ENCODE measurements at regions not wholly inside any gene's neighbourhood (a gene's known extent, or its start where the extent isn't known, plus 50 kb on each side); places are given as distances from the start of the nearest gene placed in this dataset.

GRCh38 chr10:105982735-105983134 is 1181.8 kb downstream of the SORCS1 start:
- Histone ChIP-seq H3K36me3 (no peaks in the 10 kb centered on the region), H3K4me1 (peaks cover 0 to 8% (median 2%) of the 10 kb centered on the region in 4 donors), H3K4me3 (no peak overlapping the region), H3K9me3 (no peaks in the 10 kb centered on the region), H3K27me3 (no peaks in the 10 kb centered on the region), H3K27ac (no peak overlapping the region)
- TF ChIP-seq POLR2A (IDR thresholded peaks at IDR 0.05) (no peak), CTCF (IDR thresholded peaks at IDR 0.05) (no peak)
- WGBS (ENCODE audit: insufficient coverage, low coverage, low lambda C conversion rate, missing lambda C conversion rate), result 81% methylated on average over 3 of the region's 3 CpGs
- ATAC-seq (no peak), DNase-seq (no peak)
- intact Hi-C loops (cut with DNase I), result no loop called here

GRCh38 chr10:105981679-105982078 is 1182.8 kb downstream of the SORCS1 start:
- intact Hi-C loops (cut with DNase I), result no loop called here
- Histone ChIP-seq H3K27me3 (no peaks in the 10 kb centered on the region), H3K27ac (peak overlapping the region in 1 of 3 donors; percentile 13), H3K36me3 (no peaks in the 10 kb centered on the region), H3K4me1 (peaks cover 0 to 7% (median 2%) of the 10 kb centered on the region in 4 donors), H3K9me3 (no peaks in the 10 kb centered on the region), H3K4me3 (no peak overlapping the region)
- WGBS (ENCODE audit: insufficient coverage, low coverage, low lambda C conversion rate, missing lambda C conversion rate), result 53% methylated on average over 2 of the region's 2 CpGs
- ATAC-seq (peak; percentile 77 to 91 (median 86)), DNase-seq (no peak)
- TF ChIP-seq POLR2A (IDR thresholded peaks at IDR 0.05) (no peak), CTCF (IDR thresholded peaks at IDR 0.05) (no peak)

- ATAC-seq, result peak; percentile 95 to 97 (median 96)
- intact Hi-C loops (cut with DNase I), result no loop called here
- WGBS (ENCODE audit: insufficient coverage, low coverage, low lambda C conversion rate, missing lambda C conversion rate), result 5% methylated on average over 7 of the region's 7 CpGs
- H3K36me3 ChIP-seq, result no peaks in the 10 kb centered on the region
- no peaks in the 10 kb centered on the region for H3K9me3 ChIP-seq
- H3K27me3 ChIP-seq, result no peaks in the 10 kb centered on the region
- TF ChIP-seq CTCF (IDR thresholded peaks at IDR 0.05) (peak; percentile 72 to 73 (median 72)), POLR2A (IDR thresholded peaks at IDR 0.05) (no peak)
- H3K27ac ChIP-seq, result peak overlapping the region; percentile 21 to 60 (median 44)
- H3K4me3 ChIP-seq, result peak overlapping the region; percentile 15 to 47 (median 32)
- H3K4me1 ChIP-seq, result peaks cover 0 to 11% (median 0%) of the 10 kb centered on the region in 4 donors
- DNase-seq, result peak; percentile 30 to 64 (median 52)
These were observed 1189.6 kb downstream of the SORCS1 start for GRCh38 chr10:105974803-105975456.

GRCh38 chr10:105973902-105974301 is 1190.6 kb downstream of the SORCS1 start:
- H3K4me3 ChIP-seq, result no peak overlapping the region
- DNase-seq, result no peak
- peaks cover 0 to 11% (median 0%) of the 10 kb centered on the region in 4 donors for H3K4me1 ChIP-seq
- H3K27me3 ChIP-seq, result no peaks in the 10 kb centered on the region
- H3K27ac ChIP-seq, result no peak overlapping the region
- no peaks in the 10 kb centered on the region for H3K36me3 ChIP-seq
- WGBS (ENCODE audit: insufficient coverage, low coverage, low lambda C conversion rate, missing lambda C conversion rate), result 84% methylated on average over 5 of the region's 5 CpGs
- ATAC-seq, result no peak
- H3K9me3 ChIP-seq, result no peaks in the 10 kb centered on the region
- no peak for TF ChIP-seq CTCF (IDR thresholded peaks at IDR 0.05)
- intact Hi-C loops (cut with DNase I), result no loop called here

Data from right lobe of liver (tissue), 6 donors.